ENCODE measurements at regions not wholly inside any gene's neighbourhood (a gene's known extent, or its start where the extent isn't known, plus 50 kb on each side); places are given as distances from the start of the nearest gene placed in this dataset.

DNA sequence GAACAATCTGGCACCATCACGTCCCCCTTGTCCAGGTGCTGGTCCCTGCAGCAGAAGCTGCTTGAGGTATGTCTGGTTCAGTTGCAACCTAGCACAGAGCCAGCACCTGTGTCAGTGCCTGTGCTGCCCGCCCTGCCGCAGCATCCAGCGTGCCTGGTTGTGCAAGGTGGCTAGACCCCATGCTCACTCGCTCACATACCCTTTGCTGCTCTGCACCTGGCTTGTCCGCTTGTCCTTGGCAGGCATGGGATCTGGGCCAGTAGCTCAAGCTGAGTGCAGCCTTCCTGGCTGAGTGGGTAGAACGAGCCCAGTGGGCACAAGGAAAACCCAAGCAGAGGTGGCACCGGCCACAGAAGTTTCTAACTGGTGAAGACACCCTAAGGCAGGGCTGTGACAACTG lies 314.6 kb upstream of the KYNU start:
- TF ChIP-seq CTCF (IDR thresholded peaks at IDR 0.05; ENCODE audit: control extremely low read depth in 1 of 3, insufficient read depth in 1 of 3, low read depth in 1 of 3, low read length in 3 of 3) = no peak
- TF ChIP-seq EZH2 (IDR thresholded peaks at IDR 0.05; ENCODE audit: low read depth, low read length, severe bottlenecking) = no peak
- no peak for TF ChIP-seq EP300 (IDR thresholded peaks at IDR 0.05; ENCODE audit: borderline replicate concordance in 1 of 2, low read depth in 2 of 2, low read length in 2 of 2)
- TF ChIP-seq SIRT6 (IDR thresholded peaks at IDR 0.05; ENCODE audit: low read length) = no peak
- TF ChIP-seq NRF1 (IDR thresholded peaks at IDR 0.05; ENCODE audit: low read depth, low read length) = no peak

Data from H1 (cell line).